GM21515 (cell line): ENCODE measurements at regions not wholly inside any gene's neighbourhood (a gene's known extent, or its start where the extent isn't known, plus 50 kb on each side); places are given as distances from the start of the nearest gene placed in this dataset.
"Not testable (repeated sequence)": the region's sequence is repeated elsewhere in the genome, so short reads cannot be mapped to it uniquely, and the experiment has no call there.

Experiments
- ATAC-seq: cut with Tn5 transposase; IDR thresholded peaks from one replicate; pipeline ENCODE4 v1.9.1; 2021; ENCODE audit not compliant: unreplicated experiment

DNA sequence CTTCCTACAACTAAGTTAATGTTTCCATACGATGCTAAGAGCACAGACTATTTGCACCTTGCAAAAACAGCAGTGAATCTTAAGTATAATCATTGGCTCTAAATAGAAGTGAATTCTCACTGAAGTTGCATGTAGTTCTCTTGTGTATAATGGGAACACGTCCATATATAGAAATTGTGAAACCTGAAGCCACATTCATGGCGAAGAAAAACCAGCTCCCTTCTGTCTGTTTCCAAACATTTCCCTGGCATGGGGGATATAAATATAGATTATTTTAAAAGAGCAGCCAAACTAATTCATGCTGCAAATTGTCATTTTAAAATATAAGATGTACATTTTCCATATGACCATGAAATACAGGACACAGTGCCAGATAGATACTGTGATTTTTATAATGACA is 71.1 kb downstream of the TRAM1L1 start:
- no peak for ATAC-seq

DNA sequence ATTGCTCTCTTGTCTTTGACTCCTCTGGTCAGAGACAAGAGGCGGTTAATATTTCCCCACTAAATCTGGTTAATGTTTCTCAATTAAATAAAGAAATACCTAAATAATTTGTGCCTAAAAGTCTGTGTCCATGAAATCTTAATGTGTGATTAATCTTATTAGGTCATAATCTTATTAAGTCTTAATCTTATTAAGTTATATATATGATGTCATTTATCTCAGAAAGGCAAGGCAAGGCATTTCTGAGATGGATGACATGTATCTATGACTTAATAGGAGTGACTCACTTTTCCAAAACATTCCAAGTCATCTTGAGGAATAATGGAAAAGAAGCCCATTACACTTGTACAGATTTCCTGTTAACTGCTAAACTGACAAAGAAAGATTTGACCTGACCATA is 74.7 kb downstream of the TRAM1L1 start:
- ATAC-seq = no peak

DNA sequence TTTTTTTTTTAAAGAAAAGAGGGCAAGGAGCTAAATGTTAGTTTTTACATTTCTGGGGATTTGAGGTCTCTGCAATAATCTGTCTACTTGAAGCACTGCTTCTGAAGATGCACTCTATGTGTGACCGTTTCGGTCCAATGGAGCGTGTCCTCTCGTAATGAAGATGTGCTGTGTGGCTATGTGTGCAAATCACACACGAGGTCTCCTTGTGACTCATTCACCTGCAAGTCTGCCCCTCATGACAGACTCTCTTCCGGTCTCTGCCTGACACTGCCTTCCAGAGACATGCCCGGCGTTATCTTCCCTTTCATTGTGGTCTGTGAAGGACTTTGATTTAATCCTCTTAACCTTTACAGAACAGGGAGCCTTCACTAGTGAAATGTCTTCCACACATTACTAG is 84.3 kb downstream of the TRAM1L1 start:
- no peak for ATAC-seq

GRCh38 chr4:116982656-116983055 is 102.7 kb downstream of the TRAM1L1 start:
- no peak for ATAC-seq

DNA sequence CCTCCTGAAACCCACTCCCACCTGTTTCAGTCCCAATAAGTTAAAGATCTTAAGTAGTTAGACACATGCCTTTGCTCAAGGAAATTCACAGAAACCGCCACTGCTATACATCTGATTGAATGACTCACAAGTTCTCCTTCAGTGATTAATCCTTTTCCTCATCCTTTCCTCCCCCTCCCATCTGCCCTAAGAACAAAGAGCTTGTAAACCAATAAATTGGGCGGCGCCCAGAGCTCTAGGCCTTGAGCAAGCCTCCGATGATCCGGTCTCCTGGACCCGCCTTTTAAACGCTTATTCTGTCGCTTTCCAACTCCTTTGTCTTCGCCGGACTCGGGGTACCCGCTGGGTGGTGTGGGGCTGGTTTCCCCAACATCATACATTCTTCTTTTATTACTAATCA is 104.9 kb downstream of the TRAM1L1 start:
- ATAC-seq = not testable (repeated sequence)

- ATAC-seq = no peak
Observed at GRCh38 chr4:116959045-116959444, 126.3 kb downstream of the TRAM1L1 start.

DNA sequence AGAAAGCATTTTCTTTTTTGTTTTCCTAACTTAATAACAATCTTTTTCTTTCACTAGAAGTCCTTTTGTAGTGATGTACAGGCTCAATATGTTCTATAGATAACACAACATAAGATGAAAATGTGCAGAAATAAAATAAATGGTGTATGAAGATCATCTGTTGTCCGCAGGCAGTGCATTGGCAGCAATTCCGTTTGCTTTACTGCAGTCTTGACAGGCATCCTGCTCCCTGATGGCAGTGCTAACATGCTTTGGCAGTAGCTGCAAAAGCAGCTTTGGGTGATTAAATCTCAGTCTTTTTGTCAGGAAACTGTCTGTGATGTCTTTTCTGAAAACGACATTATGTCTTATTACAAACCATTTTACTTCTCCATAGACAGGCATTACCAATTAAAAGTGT is 131.4 kb downstream of the TRAM1L1 start:
- no peak for ATAC-seq

- no peak for ATAC-seq
Observed at GRCh38 chr4:116952530-116953136, 132.7 kb downstream of the TRAM1L1 start.

DNA sequence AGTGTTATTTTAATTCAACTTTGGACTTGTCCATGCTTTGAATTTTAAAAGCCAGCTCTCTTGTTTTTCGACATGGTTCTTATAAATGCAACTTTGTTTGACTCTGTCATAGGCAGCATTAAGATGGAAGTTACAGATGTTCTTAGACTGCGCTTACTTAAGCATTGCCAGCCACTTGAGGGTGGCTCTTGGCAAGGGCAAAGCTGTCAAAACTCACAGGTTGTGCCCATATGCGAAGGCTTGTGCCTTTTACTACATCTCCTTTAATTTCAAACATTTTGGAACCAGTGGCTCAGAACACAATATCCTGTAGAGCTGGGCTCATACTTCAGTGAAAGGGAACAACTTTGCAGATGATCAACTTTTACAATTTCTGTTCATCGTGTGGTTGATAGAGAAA is 135.5 kb downstream of the TRAM1L1 start:
- ATAC-seq = no peak

GRCh38 chr4:116942315-116942714 is 143.1 kb downstream of the TRAM1L1 start:
- ATAC-seq = no peak

- no peak for ATAC-seq
Observed at GRCh38 chr4:116930329-116930728, 155.0 kb downstream of the TRAM1L1 start.

GRCh38 chr4:116926631-116927295 is 158.6 kb downstream of the TRAM1L1 start:
- no peak for ATAC-seq

DNA sequence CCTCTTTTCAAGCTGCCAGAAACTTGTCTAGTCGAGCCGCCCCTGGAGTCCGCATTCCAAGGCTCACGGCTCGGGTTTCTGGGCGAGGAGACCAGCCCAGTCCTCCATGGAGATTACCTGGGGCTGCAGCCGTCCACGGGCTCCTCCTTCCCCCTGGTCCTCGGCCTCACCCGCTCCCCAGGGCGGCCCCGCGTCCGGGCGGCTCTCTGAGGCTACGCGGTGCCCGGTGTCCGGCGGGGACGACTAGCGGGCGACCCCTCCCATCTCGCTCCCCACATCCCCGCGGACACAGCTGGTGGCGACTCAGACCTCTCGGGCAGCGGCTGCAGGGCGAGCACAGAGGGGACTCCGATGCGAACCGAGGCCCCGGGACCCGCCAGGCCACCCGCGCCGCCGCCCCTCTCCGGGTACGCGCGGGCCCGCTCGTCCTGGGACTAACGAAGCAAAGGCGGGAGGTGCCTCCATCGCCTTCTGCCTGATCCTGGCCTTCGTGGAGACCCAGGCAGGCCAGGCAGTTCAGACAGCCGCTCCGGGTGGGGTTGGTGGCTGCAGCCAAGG is 159.4 kb downstream of the TRAM1L1 start:
- ATAC-seq = no peak

GRCh38 chr4:116923389-116923788 is 162.0 kb downstream of the TRAM1L1 start:
- no peak for ATAC-seq

DNA sequence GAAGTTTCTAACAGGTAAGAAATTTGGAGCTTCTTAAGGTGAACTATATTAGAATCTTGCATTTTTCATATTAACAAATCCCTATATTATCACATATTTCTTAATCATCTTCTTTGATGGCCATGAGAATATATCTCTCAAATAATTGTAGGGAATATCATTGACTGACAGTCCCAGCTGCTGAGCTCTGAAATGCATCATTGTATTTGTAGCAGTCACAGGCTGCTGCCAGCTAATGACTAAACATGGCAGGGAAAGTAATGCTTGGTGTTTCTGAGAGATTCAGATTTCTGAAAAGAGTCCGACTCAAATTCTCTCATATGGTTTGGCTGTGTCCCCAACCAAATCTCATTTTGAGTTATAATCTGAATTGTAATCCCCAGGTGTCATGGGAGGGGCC is 171.9 kb downstream of the TRAM1L1 start:
- no peak for ATAC-seq

DNA sequence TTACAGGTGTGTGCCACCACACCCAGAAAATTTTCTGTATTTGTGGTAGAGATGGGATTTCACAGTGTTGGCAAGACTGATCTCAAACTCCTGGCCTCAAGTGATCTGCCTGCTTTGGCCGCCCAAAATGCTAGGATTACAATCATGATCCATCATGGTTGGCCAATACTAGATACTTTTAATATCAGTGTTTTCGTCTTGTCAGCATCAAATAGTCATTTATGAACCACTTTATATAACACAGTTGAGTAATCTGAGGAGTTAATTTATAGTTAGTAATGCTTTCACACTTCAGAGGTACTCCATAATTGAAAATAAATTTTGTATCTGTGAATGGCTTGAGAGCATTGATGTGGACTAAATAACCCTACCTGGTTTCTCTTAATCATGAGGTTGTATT is 178.6 kb downstream of the TRAM1L1 start:
- no peak for ATAC-seq

DNA sequence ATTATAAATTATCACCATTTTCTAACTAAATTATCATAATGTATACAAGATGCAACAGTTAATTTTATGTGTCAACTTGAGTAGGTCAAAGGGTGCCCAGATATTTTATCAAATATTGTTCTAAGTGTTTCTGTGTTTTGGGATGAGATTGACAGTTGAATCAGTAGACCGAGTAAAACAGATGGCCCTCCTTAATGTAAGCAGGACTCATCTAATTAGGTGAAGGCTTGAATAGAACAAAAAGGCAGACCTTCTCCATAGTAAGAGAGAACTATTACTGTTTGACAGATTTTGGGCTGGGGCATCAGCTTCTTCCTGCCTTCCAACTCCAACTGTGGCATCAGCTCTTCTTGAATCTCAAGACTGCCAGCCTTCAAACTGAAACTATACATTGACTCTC is 185.8 kb downstream of the TRAM1L1 start:
- ATAC-seq = no peak

DNA sequence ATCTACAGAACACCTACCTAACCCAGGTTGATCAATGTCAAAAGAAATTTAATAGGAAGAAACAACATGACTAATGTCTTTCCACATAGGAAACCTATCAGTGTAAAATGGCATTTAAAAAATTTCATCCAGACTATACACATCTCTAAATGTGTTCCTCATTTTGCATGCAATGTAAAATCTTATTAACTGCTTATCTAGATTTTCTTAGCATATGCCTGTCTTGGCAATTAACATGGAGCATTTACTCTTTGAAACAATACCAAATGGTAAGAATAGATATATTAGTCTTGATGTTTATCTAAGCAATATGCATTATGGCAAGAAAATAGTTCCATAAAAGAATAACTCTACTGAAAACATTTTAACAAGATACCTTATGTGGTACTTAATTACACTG is 199.8 kb downstream of the TRAM1L1 start:
- no peak for ATAC-seq

DNA sequence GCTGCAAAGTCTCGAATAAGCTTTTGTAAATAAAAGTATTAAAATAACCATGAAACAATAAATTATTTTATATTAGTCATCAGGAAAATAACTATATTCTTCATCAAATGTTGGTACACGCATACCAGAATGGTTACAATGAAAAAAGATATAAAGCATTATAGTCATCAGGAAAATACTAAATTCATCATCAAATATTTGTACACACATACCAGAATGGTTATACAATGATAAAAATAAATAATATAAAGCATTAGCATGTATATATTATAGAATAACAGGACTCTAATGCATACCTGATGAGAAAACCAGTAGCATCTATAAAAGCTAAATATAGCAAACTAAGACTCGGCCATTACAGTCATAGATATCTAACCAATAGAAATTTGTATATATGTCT is 202.9 kb downstream of the TRAM1L1 start:
- no peak for ATAC-seq

DNA sequence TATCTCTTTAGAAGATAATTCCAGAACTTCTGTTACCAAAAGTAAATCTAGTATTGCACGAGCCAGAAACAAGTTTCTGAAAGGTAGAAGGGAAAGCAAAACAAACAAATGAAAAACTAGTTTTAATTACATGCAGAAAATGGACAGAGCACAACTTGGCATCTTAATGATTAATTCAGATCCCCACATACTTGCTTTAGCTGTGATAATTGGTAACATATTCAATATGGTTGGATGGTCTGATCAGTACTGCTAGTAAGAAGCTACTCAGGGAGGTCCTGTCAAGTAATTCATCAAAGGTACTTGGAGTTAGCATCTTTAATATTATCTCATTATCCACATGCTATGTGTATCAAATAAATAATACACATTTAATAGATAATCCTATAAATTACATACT is 204.3 kb downstream of the TRAM1L1 start:
- no peak for ATAC-seq

GRCh38 chr4:116880625-116881024 is 204.8 kb downstream of the TRAM1L1 start:
- ATAC-seq = no peak

DNA sequence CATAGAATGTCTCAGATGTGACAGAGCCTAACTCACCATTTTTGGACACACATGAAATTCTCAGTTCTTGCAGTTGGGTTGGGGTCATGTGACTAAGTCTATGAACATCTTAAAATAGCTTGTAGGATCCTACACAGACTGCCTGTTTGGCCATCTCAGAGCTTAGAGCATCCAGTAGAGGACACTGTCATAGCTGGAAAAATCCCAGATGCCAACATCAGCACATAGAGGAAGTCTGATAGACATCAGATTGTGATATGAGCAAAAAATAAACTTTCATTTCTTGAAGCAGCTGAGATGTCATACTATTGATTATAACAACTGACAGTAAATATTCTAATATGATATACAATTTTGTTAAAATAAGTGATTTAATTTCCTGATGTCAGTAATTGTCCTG is 207.1 kb downstream of the TRAM1L1 start:
- ATAC-seq = no peak

DNA sequence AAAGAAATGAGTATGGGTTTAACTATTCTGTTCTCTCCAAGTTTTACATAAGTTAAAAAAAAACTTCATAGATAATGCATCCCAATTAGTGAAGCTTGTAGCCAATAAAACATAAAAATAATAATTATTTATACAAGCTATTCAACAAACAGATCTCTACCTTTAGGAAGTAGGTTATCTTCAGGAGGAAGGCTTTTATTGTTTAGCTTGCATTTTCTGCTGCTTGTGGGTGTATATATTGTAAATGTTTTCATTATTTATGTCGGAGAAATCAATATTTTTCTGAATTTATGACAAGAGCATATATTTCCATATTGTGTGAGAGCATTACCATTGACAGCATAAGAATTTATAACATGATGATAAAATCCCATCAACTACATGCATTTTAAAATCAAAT is 208.3 kb downstream of the TRAM1L1 start:
- no peak for ATAC-seq
